Cerebellar cortex (tissue), 1 donor: ENCODE measurements at regions not wholly inside any gene's neighbourhood (a gene's known extent, or its start where the extent isn't known, plus 50 kb on each side); places are given as distances from the start of the nearest gene placed in this dataset.

Experiments used
- DNase-seq: peaks from one replicate; pipeline ENCODE4 v3.0.0-alpha.2; 2015; ENCODE audit warnings: low spot score

DNA sequence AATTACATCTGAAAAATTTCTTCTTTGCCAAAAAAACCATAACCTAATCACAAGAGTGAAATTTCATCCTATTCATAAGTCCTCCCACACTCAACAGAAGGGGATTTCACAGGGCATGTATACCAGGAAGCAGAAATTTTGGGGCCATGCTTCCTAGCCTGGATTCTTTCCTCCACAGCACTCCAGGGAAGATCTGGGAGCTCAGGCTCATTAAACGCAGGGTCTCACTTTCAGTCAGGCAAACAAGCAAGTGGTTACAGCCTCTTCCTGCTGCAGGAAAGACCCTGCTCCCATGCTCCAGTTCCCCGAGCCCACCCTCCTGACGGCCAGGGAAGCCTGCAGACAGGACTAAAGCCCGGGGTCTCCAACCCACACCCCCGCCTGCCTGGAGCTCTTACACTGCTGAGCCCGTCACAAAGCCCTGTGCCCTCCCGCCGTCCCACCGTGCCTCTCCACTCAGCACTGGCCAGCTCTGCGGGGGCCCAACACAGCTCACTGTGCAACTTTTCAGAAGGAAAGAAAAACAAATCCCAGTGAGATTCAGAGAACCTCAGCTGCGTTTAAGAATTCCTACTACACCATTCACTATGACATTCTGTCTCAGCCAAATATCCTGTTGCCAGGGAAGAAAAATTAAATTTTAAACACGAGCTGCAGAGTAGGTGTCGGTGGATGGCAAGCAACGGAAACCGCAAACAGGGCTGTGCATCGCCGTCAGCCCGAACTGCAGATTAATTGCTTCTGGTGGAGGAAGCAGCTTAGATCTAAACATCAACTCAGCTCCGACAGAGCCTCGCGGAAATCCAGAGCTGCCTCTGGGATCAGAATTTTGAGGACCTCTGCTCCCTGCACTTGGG, 106.7 kb upstream of the SFSWAP start:
- DNase-seq: no peak

GRCh38 chr12:131604859-131605258, 106.0 kb upstream of the SFSWAP start:
- no peak for DNase-seq

DNA sequence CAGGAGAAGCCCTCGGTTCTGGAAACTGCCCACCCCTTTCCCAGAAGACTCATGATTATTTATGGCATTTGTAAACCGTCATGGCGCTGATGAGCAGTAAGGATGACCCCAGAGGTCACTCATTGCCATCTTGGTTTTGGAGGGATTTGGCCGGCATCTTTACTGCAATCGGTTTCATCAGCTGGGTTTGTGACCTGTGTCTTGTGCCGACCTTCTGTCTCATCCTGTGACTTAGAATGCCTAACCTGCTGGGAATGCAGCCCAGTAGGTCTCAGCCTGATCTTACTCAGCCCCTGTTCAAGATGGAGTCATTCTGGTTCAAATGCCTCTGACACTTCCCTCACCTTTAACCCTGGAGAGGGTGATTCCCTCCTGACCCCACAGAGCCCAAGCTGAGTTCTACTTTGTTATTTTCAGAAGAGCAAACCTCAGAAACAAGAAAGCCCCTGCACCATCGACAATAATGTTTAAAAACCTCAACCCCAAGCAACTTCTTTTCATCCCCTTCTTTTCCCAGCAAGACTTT, 105.5 kb upstream of the SFSWAP start:
- no peak for DNase-seq

DNA sequence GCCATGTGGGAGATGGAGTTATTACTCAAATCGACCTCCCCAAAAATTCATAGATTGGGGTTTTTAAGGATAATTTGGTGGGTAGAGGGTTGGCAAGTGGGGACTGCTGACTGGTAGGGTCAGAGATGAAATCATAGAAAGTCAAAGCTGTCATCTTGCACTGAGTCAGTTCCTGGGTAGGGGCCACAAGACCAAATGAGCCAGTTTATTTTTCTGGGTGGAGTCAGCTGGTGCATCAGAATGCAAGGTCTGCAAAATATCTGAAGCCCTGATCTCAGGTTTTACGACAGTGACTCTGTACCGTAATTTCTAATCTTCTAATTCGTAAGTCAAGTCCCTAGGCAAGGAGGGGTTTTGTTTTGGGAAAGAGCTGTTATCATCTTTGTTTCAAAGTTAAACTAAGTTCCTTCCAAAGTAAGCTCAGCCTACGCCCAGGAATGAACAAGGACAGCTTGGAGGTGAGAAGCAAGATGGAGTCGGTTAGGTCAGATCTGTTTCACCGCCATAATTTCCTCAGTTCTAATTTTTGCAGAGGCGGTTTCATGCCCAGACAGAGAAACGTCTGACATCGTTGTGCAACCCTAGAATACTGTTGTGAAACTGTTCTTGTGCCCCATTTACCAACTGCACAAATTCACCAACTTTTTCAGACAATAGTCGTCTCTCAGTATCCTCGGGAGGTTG, 104.5 kb upstream of the SFSWAP start:
- DNase-seq: no peak

DNA sequence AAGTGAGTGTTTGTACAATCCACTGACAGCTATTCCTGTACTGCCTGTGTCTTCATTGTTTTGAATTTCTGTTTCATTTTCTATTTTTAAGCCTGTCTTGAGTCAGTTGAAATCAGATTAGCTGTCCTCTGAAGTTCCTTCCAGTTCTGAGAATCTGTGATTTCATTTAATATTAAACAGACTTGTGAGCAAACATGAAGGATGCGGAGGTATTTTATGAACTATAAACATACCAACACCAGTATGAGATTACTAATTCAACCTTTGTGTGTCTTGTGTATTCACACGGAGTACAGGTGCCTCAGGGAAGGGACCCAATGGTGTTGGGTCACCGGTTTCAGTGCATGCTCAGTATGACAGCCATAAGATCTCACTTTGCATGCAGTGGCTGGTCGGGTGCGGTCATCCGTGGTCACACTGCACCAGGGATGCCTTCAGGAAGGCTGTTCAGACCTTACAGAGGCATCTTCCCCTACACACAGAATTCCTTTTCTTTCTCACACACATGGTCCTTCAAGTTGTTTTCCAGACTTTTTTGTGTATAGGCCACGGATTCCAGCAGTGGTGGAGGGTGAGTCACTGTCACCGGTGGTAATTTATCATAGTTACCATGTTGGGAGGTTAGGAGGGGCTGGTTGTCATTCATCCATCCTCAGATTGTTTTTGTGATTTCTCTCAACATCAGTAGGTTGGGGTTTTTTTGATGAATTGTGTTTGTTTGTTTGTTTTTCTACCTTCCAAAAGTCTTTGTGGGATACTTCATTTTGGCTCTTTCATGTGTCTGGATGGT, 103.0 kb upstream of the SFSWAP start:
- DNase-seq: no peak

- peak; percentile 80 for DNase-seq
Measured at GRCh38 chr12:131608740-131609690, 101.9 kb upstream of the SFSWAP start.

DNA sequence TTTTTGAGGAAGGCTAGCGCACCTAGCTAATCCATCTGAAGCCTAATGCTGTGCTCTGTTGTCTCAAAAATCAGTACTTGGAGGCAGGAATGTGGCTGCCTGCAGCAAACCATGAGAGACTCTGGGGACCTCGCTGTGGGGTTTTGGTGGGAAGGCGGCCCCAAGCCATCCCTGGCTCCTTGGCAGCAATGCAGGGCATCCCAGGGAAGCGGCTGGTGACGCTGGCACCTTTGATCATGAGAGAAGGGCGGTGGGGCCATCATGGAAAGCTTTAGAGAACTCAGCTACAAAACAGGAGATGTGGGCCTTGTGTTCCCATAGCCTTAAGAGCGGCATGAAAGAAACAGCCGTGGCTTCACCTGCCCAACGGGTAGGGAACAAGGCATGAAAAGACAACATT, 101.1 kb upstream of the SFSWAP start:
- no peak for DNase-seq

DNA sequence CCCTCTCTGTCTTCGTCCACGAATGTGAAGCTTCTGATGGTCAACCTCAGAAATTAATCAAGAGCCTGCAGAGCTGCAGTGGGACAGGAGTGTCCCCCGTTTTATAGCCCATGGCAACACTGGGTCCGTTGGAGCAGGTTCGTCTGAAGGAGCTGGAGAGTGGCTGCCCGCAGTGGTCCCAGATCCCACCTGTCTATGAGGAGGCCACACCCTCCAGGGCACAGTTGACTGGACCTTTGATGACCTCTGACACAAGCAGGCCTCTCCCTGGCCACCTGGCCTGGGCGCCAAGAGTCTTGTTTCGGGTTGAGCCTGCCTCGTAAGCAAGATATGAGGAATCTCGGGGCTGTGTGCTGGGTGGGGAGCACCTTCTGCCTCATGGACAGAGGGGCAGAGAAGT, 100.7 kb upstream of the SFSWAP start:
- no peak for DNase-seq

GRCh38 chr12:131610891-131611290, 100.0 kb upstream of the SFSWAP start:
- no peak for DNase-seq

DNA sequence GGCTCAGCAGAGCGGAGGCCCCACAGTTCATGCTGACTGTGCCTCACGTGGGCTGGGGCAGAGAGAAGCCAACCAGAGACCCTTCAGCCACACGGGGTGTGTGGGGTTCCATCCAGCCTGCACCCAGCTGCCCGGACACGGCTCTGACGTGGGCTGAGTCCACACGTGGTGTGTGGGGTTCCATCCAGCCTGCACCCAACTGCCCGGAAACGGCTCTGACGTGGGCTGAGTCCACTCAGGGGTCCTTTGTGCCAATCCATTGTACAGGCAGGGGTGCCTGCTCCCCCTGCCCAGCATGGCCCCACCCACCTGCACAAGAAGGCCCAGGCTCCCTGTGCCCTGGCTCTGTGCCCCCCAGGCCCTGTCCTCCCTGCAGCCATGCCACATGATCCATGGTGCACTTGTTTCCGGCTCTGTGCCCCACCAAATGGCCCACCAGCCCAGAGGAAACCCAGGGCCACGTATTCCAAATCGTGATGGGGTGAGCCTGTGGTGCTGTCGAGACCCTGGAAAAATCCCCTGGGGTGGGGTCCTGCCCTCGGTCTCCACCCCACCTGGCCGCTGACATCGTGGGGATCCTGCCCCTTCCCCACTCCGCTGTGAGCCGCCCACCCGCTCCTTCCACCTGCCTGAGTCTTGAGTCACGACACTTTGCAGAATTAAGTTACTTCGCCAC, 99.3 kb upstream of the SFSWAP start:
- DNase-seq: no peak

DNA sequence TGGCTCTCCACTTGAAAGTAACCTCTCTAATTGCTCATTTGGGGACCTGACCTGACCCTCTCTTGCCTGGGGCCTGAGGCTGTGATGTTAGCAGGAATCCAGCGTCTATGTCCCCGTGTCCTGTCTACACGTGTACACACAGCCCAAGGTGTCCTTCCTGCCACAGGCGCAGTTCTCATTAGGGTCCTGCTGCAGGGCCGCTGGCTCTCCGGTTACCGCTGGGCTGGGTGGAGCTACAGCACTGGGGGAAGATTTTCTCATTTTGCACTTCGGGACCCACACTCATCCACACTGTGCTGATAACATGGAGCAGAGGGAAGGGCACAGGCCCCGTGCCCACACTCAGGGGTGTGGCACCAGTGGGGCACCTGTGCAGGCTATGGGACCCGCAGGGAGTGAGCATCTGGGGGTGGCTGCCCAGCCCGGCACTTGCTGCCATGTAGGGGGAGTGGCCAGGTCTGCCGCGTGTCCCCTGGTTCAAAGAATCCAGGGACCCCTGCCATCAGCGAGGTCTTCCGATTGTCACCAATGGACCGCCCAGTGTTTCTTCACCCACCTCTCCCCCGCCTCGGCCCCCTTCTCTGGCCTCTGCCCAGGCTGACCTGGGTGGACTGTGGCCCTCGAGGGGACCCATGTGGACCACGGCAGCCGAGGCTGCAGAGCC, 98.7 kb upstream of the SFSWAP start:
- DNase-seq: no peak

DNA sequence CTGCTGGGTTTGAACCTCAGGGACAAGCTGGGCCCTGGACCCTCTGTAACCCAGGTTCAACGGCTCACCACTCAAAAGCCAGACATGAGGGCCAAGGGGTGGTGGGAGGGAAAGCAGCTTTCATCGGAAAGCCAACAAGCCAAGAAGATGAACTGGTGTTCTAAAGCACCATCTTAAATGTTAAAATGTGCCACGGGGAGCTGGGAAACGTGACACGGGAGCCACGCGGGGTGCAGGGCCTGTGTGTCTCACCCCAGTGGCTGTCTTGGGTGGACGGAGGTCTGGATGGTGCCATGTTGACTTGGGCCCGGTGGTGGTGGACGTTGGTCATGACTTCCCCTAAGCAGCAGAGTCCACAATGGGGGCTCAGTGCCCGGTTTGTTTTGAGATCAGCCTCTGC, 97.7 kb upstream of the SFSWAP start:
- no peak for DNase-seq

GRCh38 chr12:131613678-131614077, 97.2 kb upstream of the SFSWAP start:
- no peak for DNase-seq

GRCh38 chr12:131615326-131616042, 95.4 kb upstream of the SFSWAP start:
- peak; percentile 74 for DNase-seq

GRCh38 chr12:131616043-131616700, 94.7 kb upstream of the SFSWAP start:
- DNase-seq: no peak

DNA sequence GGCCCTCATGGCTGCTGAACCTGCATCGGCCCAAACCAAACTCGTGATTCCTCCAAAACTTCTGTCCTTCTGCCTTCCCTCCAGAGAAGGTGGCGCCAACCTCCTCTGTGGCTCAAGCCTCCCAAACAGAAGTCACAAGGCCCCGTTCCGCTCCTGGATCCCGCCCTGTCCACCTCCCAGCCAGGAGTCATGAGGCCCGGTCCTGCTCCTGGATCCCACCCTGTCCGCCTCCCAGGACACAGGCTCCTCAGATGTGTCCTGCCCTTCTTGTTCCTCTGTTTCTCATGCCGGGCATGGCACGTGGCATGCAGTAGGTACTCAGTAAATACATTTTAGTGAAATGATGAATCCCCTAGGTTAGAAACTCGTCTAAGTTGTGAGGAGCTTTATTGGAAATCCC, 94.2 kb upstream of the SFSWAP start:
- no peak for DNase-seq

GRCh38 chr12:131617179-131617578, 93.7 kb upstream of the SFSWAP start:
- no peak for DNase-seq

DNA sequence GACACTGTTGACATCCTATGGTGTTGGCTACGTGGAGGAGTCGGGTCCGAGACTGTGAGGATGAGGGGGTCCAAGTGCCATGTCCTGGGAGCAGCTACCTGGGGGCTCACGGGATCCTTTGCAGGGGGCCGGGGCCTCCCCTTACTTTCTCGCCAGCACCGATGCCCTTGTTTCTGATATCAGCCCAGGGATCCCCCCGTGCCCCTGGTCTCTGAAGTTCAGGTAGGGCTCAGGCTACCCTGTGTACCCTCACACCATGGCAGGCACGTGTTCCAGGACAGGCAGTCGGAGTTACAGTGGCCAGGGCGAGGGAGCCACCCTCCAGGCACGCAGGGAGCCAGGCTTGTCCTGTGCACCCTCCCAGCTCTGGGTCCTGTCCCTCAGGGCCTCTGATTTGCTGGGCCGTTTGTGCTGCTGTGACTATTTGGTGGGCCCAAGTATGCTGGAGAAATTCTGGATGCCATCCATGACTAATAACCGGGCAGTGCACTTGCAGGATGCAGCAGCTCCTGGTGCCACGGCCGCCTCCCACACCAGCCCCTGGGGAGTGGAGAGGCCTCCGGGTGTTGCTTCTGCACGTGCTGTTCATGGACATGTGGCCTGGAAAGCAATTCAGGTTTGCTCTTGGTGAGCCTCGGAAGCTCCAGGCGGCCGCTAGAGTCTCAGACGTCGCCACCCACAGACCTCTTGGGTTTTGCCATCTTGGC, 93.1 kb upstream of the SFSWAP start:
- DNase-seq: no peak
